RWPE2 (cell line): ENCODE measurements at regions not wholly inside any gene's neighbourhood (a gene's known extent, or its start where the extent isn't known, plus 50 kb on each side); places are given as distances from the start of the nearest gene placed in this dataset.

Experiments used
- ATAC-seq: fragments of 200-7000 bp; cut with Tn5 transposase; 3 replicates; pipeline ENCODE4 v1.9.1; 2021; ENCODE audit warnings: low read depth
- DNase-seq: peaks from one replicate; pipeline ENCODE4 v3.0.0-alpha.2; 2020; ENCODE audit warnings: low spot score
- H3K27ac ChIP-seq: fragments of 450-650 bp; 2 replicates; pipeline ENCODE4 v1.5.1; 2017; ENCODE audit warnings: mild to moderate bottlenecking; ENCODE audit not compliant: poor library complexity, severe bottlenecking
- H3K27me3 ChIP-seq: fragments of 250-450 bp; sonication (Bioruptor Pico); 2 replicates; pipeline ENCODE4 v1.5.1; 2021; ENCODE audit warnings: mild to moderate bottlenecking, moderate library complexity; ENCODE audit not compliant: insufficient read depth, poor library complexity, severe bottlenecking
- H3K36me3 ChIP-seq: fragments of 250-450 bp; sonication (Bioruptor Pico); 2 replicates; pipeline ENCODE4 v1.5.1; 2020; ENCODE audit warnings: low read depth, mild to moderate bottlenecking, moderate library complexity
- H3K4me1 ChIP-seq: fragments of 250-450 bp; sonication (Bioruptor Pico); 2 replicates; pipeline ENCODE4 v1.5.1; 2021; ENCODE audit warnings: mild to moderate bottlenecking, moderate library complexity; ENCODE audit not compliant: insufficient read depth, poor library complexity, severe bottlenecking
- H3K4me3 ChIP-seq: fragments of 250-450 bp; sonication (Bioruptor Pico); 2 replicates; pipeline ENCODE4 v1.5.1; 2021; ENCODE audit warnings: mild to moderate bottlenecking, moderate library complexity; ENCODE audit not compliant: severe bottlenecking
- H3K9me3 ChIP-seq: fragments of 250-450 bp; sonication (Bioruptor Pico); 2 replicates; pipeline ENCODE4 v1.5.1; 2021; ENCODE audit warnings: mild to moderate bottlenecking, moderate library complexity; ENCODE audit not compliant: severe bottlenecking
- TF ChIP-seq, protein P1 (sequence below): fragments of 450-650 bp; IDR thresholded peaks from one replicate; pipeline ENCODE4 v1.5.1; 2017; ENCODE audit warnings: mild to moderate bottlenecking, moderate library complexity; ENCODE audit not compliant: poor library complexity, severe bottlenecking

DNA sequence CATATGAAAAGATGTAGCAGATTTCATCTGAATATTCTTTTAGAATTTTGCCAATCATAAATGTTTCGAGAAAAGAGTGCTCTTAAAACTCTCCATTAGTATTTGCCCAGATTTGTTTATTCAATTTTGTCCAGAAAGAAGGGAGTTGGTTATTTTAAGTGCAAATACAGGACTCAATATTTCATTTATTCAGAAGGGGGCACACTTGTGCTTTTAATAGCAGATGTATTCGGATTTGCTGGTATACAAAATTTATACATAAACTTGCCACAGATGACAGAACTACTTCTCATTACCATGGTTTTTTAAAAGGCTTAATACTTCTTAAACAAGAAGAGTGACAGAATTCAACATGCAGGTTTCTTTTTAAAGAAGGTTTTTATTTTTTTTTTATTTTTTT lies 69.8 kb upstream of the GRM7 start:
- Histone ChIP-seq H3K4me3 (no peak overlapping the region), H3K27me3 (no peaks in the 10 kb centered on the region), H3K36me3 (no peaks in the 10 kb centered on the region), H3K4me1 (no peaks in the 10 kb centered on the region), H3K27ac (no peak overlapping the region), H3K9me3 (no peaks in the 10 kb centered on the region)
- TF ChIP-seq, protein P1, sequence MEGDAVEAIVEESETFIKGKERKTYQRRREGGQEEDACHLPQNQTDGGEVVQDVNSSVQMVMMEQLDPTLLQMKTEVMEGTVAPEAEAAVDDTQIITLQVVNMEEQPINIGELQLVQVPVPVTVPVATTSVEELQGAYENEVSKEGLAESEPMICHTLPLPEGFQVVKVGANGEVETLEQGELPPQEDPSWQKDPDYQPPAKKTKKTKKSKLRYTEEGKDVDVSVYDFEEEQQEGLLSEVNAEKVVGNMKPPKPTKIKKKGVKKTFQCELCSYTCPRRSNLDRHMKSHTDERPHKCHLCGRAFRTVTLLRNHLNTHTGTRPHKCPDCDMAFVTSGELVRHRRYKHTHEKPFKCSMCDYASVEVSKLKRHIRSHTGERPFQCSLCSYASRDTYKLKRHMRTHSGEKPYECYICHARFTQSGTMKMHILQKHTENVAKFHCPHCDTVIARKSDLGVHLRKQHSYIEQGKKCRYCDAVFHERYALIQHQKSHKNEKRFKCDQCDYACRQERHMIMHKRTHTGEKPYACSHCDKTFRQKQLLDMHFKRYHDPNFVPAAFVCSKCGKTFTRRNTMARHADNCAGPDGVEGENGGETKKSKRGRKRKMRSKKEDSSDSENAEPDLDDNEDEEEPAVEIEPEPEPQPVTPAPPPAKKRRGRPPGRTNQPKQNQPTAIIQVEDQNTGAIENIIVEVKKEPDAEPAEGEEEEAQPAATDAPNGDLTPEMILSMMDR: peak; percentile 22
- DNase-seq: no peak
- ATAC-seq: no peak

DNA sequence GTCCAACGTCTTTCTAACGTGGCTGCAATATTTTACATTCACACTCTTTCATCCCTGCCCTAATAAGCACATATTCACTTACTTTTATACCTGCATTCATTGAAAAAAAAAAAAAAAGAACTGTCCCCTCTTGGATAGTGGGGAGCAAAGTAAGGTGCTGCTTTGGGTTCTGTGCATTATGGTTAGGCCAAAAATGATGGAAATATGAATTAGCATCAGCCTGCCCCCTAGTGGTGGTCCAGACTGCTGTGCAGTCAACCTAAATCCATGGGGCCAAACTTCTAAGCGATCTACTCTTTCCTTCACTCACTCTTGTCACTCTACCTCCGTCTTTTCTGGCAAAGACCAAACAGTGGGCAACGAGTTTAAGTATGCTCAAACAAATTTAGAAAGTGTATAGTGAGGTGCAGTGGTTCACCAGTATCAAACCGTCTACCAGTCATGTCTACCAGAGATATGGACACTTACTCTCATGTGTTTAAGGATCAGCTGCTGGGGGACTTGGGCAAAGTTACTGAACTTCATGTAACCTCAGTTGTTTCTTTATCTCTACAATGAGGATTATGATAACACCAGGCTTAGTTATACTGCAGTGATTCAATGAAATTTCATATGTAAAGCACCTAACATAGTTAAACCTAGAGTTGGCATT lies 61.5 kb upstream of the GRM7 start:
- no peak for DNase-seq
- no peak for ATAC-seq
- TF ChIP-seq, protein P1: peak; percentile 77
- Histone ChIP-seq H3K27ac (no peak overlapping the region), H3K9me3 (no peaks in the 10 kb centered on the region), H3K27me3 (no peaks in the 10 kb centered on the region), H3K4me1 (no peaks in the 10 kb centered on the region), H3K4me3 (no peak overlapping the region), H3K36me3 (no peaks in the 10 kb centered on the region)

DNA sequence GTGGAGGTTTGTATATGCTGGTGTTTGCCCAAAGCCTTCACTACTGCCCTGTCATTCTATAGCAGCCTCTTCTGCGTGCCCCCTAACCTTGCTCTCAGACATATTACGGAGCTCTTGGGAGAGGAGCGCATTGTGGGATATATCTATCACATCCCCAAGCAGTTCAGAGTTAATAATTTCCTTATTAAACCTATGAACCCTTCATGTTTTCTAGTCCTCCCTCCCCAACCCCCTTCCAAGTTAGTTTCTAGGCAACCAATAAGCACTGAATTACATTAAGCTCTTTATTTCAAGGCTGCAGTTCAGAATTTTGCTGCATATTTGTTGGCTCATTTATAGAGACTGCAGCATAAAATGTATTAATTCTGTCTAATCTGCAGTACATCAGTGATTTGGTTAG lies 57.3 kb upstream of the GRM7 start:
- DNase-seq (no peak), ATAC-seq (no peak)
- H3K4me3 ChIP-seq: no peak overlapping the region
- H3K27ac ChIP-seq: no peak overlapping the region
- no peaks in the 10 kb centered on the region for H3K4me1 ChIP-seq
- no peaks in the 10 kb centered on the region for H3K9me3 ChIP-seq
- H3K36me3 ChIP-seq: no peaks in the 10 kb centered on the region
- H3K27me3 ChIP-seq: no peaks in the 10 kb centered on the region
- TF ChIP-seq, protein P1: no peak

DNA sequence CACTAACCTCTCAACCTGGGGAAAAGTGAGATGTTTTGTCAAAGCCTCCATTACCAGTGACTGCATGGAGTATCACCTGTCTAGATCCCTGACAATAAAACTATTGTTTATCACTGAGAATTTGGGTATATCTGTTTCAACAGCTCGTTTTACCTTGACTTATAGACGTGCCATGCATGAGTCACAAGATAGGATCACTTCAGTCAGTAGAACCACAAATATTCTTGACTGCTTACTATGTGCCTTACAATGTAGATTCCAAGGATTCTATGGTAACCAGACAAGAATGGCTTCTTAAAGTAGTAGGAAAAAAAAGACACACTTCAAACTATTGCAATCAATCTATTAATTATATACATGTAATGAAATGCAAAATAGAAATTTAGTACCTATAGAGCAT lies 55.7 kb upstream of the GRM7 start:
- TF ChIP-seq, protein P1: no peak
- no peak for DNase-seq
- H3K9me3 ChIP-seq: no peaks in the 10 kb centered on the region
- no peak overlapping the region for H3K4me3 ChIP-seq
- H3K27me3 ChIP-seq: no peaks in the 10 kb centered on the region
- no peaks in the 10 kb centered on the region for H3K4me1 ChIP-seq
- no peaks in the 10 kb centered on the region for H3K36me3 ChIP-seq
- peak; percentile 54; the same call in 1 of the 3 replicates for ATAC-seq
- no peak overlapping the region for H3K27ac ChIP-seq

DNA sequence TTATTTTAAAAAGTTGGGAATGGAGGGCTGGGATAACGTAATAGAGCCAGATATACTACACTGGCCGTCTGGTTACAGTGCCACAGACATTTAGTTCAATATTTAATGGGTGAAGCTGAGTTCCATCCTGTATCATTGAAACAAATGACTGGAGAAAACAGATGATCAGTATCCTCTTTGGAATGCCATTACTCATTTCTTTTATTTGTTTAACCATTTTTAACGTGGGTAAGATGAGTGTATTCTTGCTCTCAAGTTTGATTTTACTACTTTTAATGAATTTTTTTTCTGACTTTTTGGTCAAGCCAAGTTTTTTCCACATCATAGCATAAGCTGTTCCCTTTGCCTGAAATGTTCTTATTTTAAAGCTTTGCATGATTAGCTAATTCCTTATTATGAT lies 53.9 kb upstream of the GRM7 start:
- ATAC-seq (no peak), DNase-seq (no peak)
- Histone ChIP-seq H3K27ac (no peak overlapping the region), H3K27me3 (no peaks in the 10 kb centered on the region), H3K4me3 (no peak overlapping the region), H3K9me3 (no peaks in the 10 kb centered on the region), H3K36me3 (no peaks in the 10 kb centered on the region), H3K4me1 (no peaks in the 10 kb centered on the region)
- TF ChIP-seq, protein P1: no peak
